ENCODE measurements at regions not wholly inside any gene's neighbourhood (a gene's known extent, or its start where the extent isn't known, plus 50 kb on each side); places are given as distances from the start of the nearest gene placed in this dataset.

GRCh38 chr11:119472856-119473222, 49.9 kb upstream of the THY1 start:
- no peak for DNase-seq
